WTC11 (cell line): ENCODE measurements at regions not wholly inside any gene's neighbourhood (a gene's known extent, or its start where the extent isn't known, plus 50 kb on each side); places are given as distances from the start of the nearest gene placed in this dataset.

Experiments
- CBFB ChIP-seq: sonication (generic); formaldehyde crosslinking; IDR thresholded peaks from 2 replicates; pipeline ENCODE4 v1.8.1; 2022; ENCODE audit warnings: mild to moderate bottlenecking, low read depth, missing genetic modification reagents
- CREB1 ChIP-seq: sonication (generic); formaldehyde crosslinking; IDR thresholded peaks from 2 replicates; pipeline ENCODE4 v1.8.0; 2023; ENCODE audit warnings: mild to moderate bottlenecking, missing genetic modification reagents
- CREM ChIP-seq: sonication (generic); formaldehyde crosslinking; IDR thresholded peaks from 2 replicates; pipeline ENCODE4 v1.8.1; 2022; ENCODE audit warnings: mild to moderate bottlenecking, missing genetic modification reagents, moderate library complexity
- CTCF ChIP-seq: fragments of 200-600 bp; IDR thresholded peaks from 2 replicates; pipeline ENCODE4 v1.8.0; 2022; ENCODE audit warnings: antibody characterized with exemption
- E2F1 ChIP-seq: sonication (generic); formaldehyde crosslinking; IDR thresholded peaks from 2 replicates; pipeline ENCODE4 v1.8.0; 2022; ENCODE audit warnings: mild to moderate bottlenecking, missing genetic modification reagents
- ELF4 ChIP-seq: sonication (generic); formaldehyde crosslinking; IDR thresholded peaks from 2 replicates; pipeline ENCODE4 v1.8.1; 2022; ENCODE audit warnings: low read depth, mild to moderate bottlenecking, moderate library complexity, missing genetic modification reagents
- FOXP1 ChIP-seq: sonication (generic); formaldehyde crosslinking; IDR thresholded peaks from 2 replicates; pipeline ENCODE4 v1.8.0; 2022; ENCODE audit warnings: missing genetic modification reagents, mild to moderate bottlenecking, moderate library complexity, borderline replicate concordance
- JUN ChIP-seq: sonication (generic); formaldehyde crosslinking; IDR thresholded peaks from 2 replicates; pipeline ENCODE4 v1.8.0; 2023; ENCODE audit warnings: mild to moderate bottlenecking, missing genetic modification reagents
- NR2C2 ChIP-seq: sonication (generic); formaldehyde crosslinking; IDR thresholded peaks from 2 replicates; pipeline ENCODE4 v1.8.0; 2022; ENCODE audit warnings: mild to moderate bottlenecking, missing genetic modification reagents
- NR3C1 ChIP-seq: sonication (generic); formaldehyde crosslinking; conservative IDR thresholded peaks from 2 replicates; pipeline ENCODE4 v1.8.1; 2023; ENCODE audit warnings: low read depth, mild to moderate bottlenecking, missing genetic modification reagents
- SMAD4 ChIP-seq: sonication (generic); formaldehyde crosslinking; IDR thresholded peaks from 2 replicates; pipeline ENCODE4 v1.8.0; 2022; ENCODE audit warnings: mild to moderate bottlenecking, missing genetic modification reagents
- SP1 ChIP-seq: sonication (generic); formaldehyde crosslinking; conservative IDR thresholded peaks from 2 replicates; pipeline ENCODE4 v1.8.1; 2022; ENCODE audit warnings: missing genetic modification reagents
- TF ChIP-seq, protein P1 (sequence below): sonication (generic); formaldehyde crosslinking; IDR thresholded peaks from 2 replicates; pipeline ENCODE4 v1.8.1; 2023; ENCODE audit warnings: mild to moderate bottlenecking, missing genetic modification reagents, moderate library complexity

DNA sequence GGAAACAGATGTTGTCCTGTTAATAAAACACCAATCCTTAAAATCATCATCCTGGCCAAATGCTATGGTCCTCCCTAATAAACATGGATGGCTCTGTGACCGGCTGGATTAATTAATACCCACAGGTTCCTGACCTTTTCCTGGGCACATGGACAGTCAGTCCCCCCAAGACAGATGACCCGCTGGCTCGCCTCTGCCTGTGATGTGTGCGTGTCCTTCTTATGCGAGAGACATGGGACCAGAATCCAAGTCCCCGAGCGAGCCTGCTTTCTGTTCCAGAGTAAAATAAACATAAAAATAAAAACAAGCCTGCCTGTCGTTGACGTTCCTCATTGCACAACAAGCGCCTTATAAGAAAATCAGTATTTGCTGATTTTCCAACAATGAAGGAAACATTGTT, 378.3 kb upstream of the TSHZ3 start:
- TF ChIP-seq CTCF (no peak), SP1 (no peak), CREB1 (CRISPR knock-in tag) (no peak), FOXP1 (CRISPR knock-in tag) (no peak), NR3C1 (CRISPR knock-in tag) (no peak), NR2C2 (CRISPR knock-in tag) (no peak), E2F1 (CRISPR knock-in tag) (no peak), JUN (CRISPR knock-in tag) (no peak), CREM (CRISPR knock-in tag) (no peak), SMAD4 (CRISPR knock-in tag) (no peak), CBFB (CRISPR knock-in tag) (no peak), ELF4 (CRISPR knock-in tag) (no peak)
- TF ChIP-seq, protein P1, sequence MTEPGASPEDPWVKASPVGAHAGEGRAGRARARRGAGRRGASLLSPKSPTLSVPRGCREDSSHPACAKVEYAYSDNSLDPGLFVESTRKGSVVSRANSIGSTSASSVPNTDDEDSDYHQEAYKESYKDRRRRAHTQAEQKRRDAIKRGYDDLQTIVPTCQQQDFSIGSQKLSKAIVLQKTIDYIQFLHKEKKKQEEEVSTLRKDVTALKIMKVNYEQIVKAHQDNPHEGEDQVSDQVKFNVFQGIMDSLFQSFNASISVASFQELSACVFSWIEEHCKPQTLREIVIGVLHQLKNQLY (CRISPR knock-in tag) = no peak
